Chondrocyte (in vitro differentiated cells): ENCODE measurements at regions not wholly inside any gene's neighbourhood (a gene's known extent, or its start where the extent isn't known, plus 50 kb on each side); places are given as distances from the start of the nearest gene placed in this dataset.

ENCODE experiments used
- DNase-seq: peaks from one replicate; pipeline ENCODE4 v3.0.0; 2021; ENCODE audit warnings: mixed read lengths, low spot score
- H3K27ac Mint-ChIP-seq: one replicate; pipeline ENCODE4 v1.8.0; 2021; ENCODE audit warnings: mild to moderate bottlenecking, moderate library complexity, mixed read lengths; ENCODE audit not compliant: unreplicated experiment
- H3K27me3 Mint-ChIP-seq: 2 replicates; pipeline ENCODE4 v1.8.0; 2021; ENCODE audit warnings: low read depth, mixed read lengths
- H3K36me3 Mint-ChIP-seq: 2 replicates; pipeline ENCODE4 v1.8.0; 2021; ENCODE audit warnings: low read depth, mixed read lengths
- H3K4me1 Mint-ChIP-seq: 2 replicates; pipeline ENCODE4 v1.8.0; 2021; ENCODE audit warnings: low read depth, mild to moderate bottlenecking, mixed read lengths
- H3K4me3 Mint-ChIP-seq: one replicate; pipeline ENCODE4 v1.8.0; 2021; ENCODE audit warnings: mild to moderate bottlenecking, moderate library complexity, mixed read lengths; ENCODE audit not compliant: unreplicated experiment
- H3K9me3 Mint-ChIP-seq: 2 replicates; pipeline ENCODE4 v1.8.0; 2021; ENCODE audit warnings: low read depth, mixed read lengths
- CTCF ChIP-seq: fragments of 200-600 bp; sonication (generic); IDR thresholded peaks from 2 replicates; pipeline ENCODE4 v1.5.0; 2021; ENCODE audit warnings: antibody characterized with exemption, mild to moderate bottlenecking, moderate library complexity

GRCh38 chr11:107203656-107204055 lies 185.4 kb upstream of the GUCY1A2 start:
- no peak for DNase-seq
- H3K27me3 Mint-ChIP-seq, result peaks cover 3% of the 10 kb centered on the region
- no peak for TF ChIP-seq CTCF
- no peaks in the 10 kb centered on the region for H3K4me1 Mint-ChIP-seq
- no peak overlapping the region for H3K27ac Mint-ChIP-seq
- H3K36me3 Mint-ChIP-seq, result no peaks in the 10 kb centered on the region
- peaks cover 7% of the 10 kb centered on the region for H3K9me3 Mint-ChIP-seq
- no peak overlapping the region for H3K4me3 Mint-ChIP-seq

GRCh38 chr11:107202241-107202640 lies 184.0 kb upstream of the GUCY1A2 start:
- Mint-ChIP-seq H3K4me3 (no peak overlapping the region), H3K9me3 (peaks cover 7% of the 10 kb centered on the region), H3K4me1 (no peaks in the 10 kb centered on the region), H3K27me3 (peaks cover 2% of the 10 kb centered on the region), H3K36me3 (no peaks in the 10 kb centered on the region), H3K27ac (no peak overlapping the region)
- TF ChIP-seq CTCF, result no peak
- DNase-seq, result no peak

GRCh38 chr11:107198490-107199007 lies 180.3 kb upstream of the GUCY1A2 start:
- Mint-ChIP-seq H3K27me3 (peaks cover 2% of the 10 kb centered on the region), H3K4me1 (no peaks in the 10 kb centered on the region), H3K27ac (no peak overlapping the region), H3K4me3 (no peak overlapping the region), H3K36me3 (no peaks in the 10 kb centered on the region), H3K9me3 (peaks cover 4% of the 10 kb centered on the region)
- DNase-seq, result no peak
- TF ChIP-seq CTCF, result no peak

GRCh38 chr11:107197932-107198331 lies 179.7 kb upstream of the GUCY1A2 start:
- Mint-ChIP-seq H3K4me1 (no peaks in the 10 kb centered on the region), H3K9me3 (peaks cover 4% of the 10 kb centered on the region), H3K27ac (no peak overlapping the region), H3K36me3 (no peaks in the 10 kb centered on the region), H3K27me3 (peaks cover under 1% of the 10 kb centered on the region), H3K4me3 (no peak overlapping the region)
- no peak for TF ChIP-seq CTCF
- DNase-seq, result no peak

GRCh38 chr11:107196732-107197131 lies 178.5 kb upstream of the GUCY1A2 start:
- Mint-ChIP-seq H3K4me1 (no peaks in the 10 kb centered on the region), H3K36me3 (no peaks in the 10 kb centered on the region), H3K27me3 (peaks cover 5% of the 10 kb centered on the region), H3K27ac (no peak overlapping the region), H3K9me3 (peaks cover 12% of the 10 kb centered on the region), H3K4me3 (no peak overlapping the region)
- no peak for DNase-seq
- no peak for TF ChIP-seq CTCF
